Endothelial cell of umbilical vein (primary cell): ENCODE measurements at regions not wholly inside any gene's neighbourhood (a gene's known extent, or its start where the extent isn't known, plus 50 kb on each side); places are given as distances from the start of the nearest gene placed in this dataset.

ENCODE experiments used
- BruUV-seq: library from RNA; stranded (reverse); fragments of 400-500 nt; replicated peaks from 2 replicates; lab custom pipeline; 2021; lab: Mats Ljungman, UMichigan
- CTCF ChIA-PET: fragments of 300-600, 350-600 bp; sonication (Branson Sonifier 250); formaldehyde crosslinking; loops from one replicate; lab custom pipeline; 2021; ENCODE audit warnings: antibody characterized with exemption, inconsistent platforms; lab: Charles Lee
- POLR2A ChIA-PET: fragments of 300-600, 350-600 bp; sonication (Branson Sonifier 250); formaldehyde crosslinking; loops from one replicate; lab custom pipeline; 2021; ENCODE audit warnings: antibody characterized with exemption, inconsistent platforms; lab: Charles Lee
- DNase-seq: peaks from one replicate; pipeline ENCODE4 v3.0.0-alpha.2; 2011; ENCODE audit warnings: low read depth, low spot score
- FAIRE-seq: peaks from 2 replicates; lab custom pipeline; 2011; peaks lifted over from hg19 to GRCh38; lab: Jason Lieb, UNC
- H2AFZ ChIP-seq: 2 replicates; pipeline ENCODE4 v1.6.0; 2012; ENCODE audit warnings: low read depth, low read length, control low read depth, inconsistent platforms
- H3K27ac ChIP-seq: 2 replicates; pipeline ENCODE4 v1.5.1; 2011; ENCODE audit warnings: low read depth, mild to moderate bottlenecking, control low read depth, low read length, moderate library complexity; ENCODE audit not compliant: insufficient read depth
- H3K27me3 ChIP-seq, 2 experiments: 2 replicates each; pipeline versions ENCODE4 v1.6.0 to v1.6.1; 2011; ENCODE audit warnings: low read length in 2 of 2, mixed read lengths in 1 of 2; ENCODE audit not compliant: control insufficient read depth in 2 of 2, insufficient read depth in 2 of 2
- H3K36me3 ChIP-seq, 2 experiments: 2 replicates in 1 of 2; 3 replicates in 1 of 2; pipeline ENCODE4 v1.5.1; 2011; ENCODE audit warnings: low read length in 2 of 2, mild to moderate bottlenecking in 1 of 2, moderate library complexity in 1 of 2; ENCODE audit not compliant: control insufficient read depth in 2 of 2, insufficient read depth in 2 of 2; ENCODE audit errors: extremely low read depth in 1 of 2
- H3K4me1 ChIP-seq: 3 replicates; pipeline ENCODE4 v1.5.1; 2011; ENCODE audit warnings: mild to moderate bottlenecking, low read length; ENCODE audit not compliant: control insufficient read depth, insufficient read depth; ENCODE audit errors: extremely low read depth
- H3K4me2 ChIP-seq: 2 replicates; pipeline ENCODE4 v1.6.1; 2011; ENCODE audit warnings: low read length, control low read depth, mixed read lengths; ENCODE audit not compliant: insufficient read depth
- H3K4me3 ChIP-seq, 3 experiments: fragments of 200-600 bp in 1 of 3; sonication (generic), shearing (Covaris generic) in 1 of 3; replicated peaks in 1 of 3; 2 replicates each; pipeline ENCODE4 v1.5.1; 2011 to 2016; ENCODE audit warnings: control low read depth in 3 of 3, low read length in 3 of 3, mild to moderate bottlenecking in 2 of 3, inconsistent platforms in 1 of 3, low read depth in 1 of 3, moderate library complexity in 1 of 3; ENCODE audit not compliant: insufficient read depth in 1 of 3
- H3K79me2 ChIP-seq: 2 replicates; pipeline ENCODE4 v1.6.0; 2012; ENCODE audit warnings: low read length, inconsistent platforms; ENCODE audit not compliant: control insufficient read depth, insufficient read depth
- H3K9ac ChIP-seq: replicated peaks from 2 replicates; pipeline ENCODE3; 2011; ENCODE audit warnings: low read length, control low read depth; ENCODE audit not compliant: insufficient read depth; ENCODE audit errors: extremely low read depth
- H3K9me1 ChIP-seq: replicated peaks from 3 replicates; pipeline ENCODE4 v1.6.0; 2011; ENCODE audit warnings: mild to moderate bottlenecking, low read length; ENCODE audit not compliant: control insufficient read depth, insufficient read depth; ENCODE audit errors: extremely low read depth
- H3K9me3 ChIP-seq: replicated peaks from 2 replicates; pipeline ENCODE4 v1.5.1; 2012; ENCODE audit warnings: low read length, inconsistent platforms; ENCODE audit not compliant: control insufficient read depth, insufficient read depth
- H4K20me1 ChIP-seq: replicated peaks from 2 replicates; pipeline ENCODE3; 2011; ENCODE audit warnings: mild to moderate bottlenecking, low read length; ENCODE audit not compliant: control insufficient read depth, insufficient read depth; ENCODE audit errors: extremely low read depth
- FOS ChIP-seq: IDR thresholded peaks from 2 replicates; pipeline ENCODE4 v1.6.1; 2011; ENCODE audit warnings: mild to moderate bottlenecking, low read length, moderate library complexity, borderline replicate concordance; ENCODE audit not compliant: insufficient read depth
- GATA2 ChIP-seq: IDR thresholded peaks from 2 replicates; pipeline ENCODE4 v1.7.0; 2011; ENCODE audit warnings: low read depth, mild to moderate bottlenecking, moderate library complexity, mixed read lengths, low read length; ENCODE audit not compliant: insufficient read length, insufficient read depth
- JUN ChIP-seq: IDR thresholded peaks from 2 replicates; pipeline ENCODE4 v1.6.1; 2011; ENCODE audit warnings: borderline replicate concordance, low read depth; ENCODE audit not compliant: insufficient read length, insufficient read depth
- MYC ChIP-seq: IDR thresholded peaks from one replicate; pipeline ENCODE4 v1.6.1; 2011; ENCODE audit warnings: mild to moderate bottlenecking, low read depth, low read length
- POLR2A ChIP-seq: IDR thresholded peaks from 2 replicates; pipeline ENCODE4 v1.6.1; 2012; ENCODE audit warnings: low read depth, mild to moderate bottlenecking, control low read depth, low read length
- dilution Hi-C: fragments of 300-500 bp; cut with MboI; formaldehyde crosslinking; loops from one replicate; pipeline ENCODE4 v1.15.0; 2019; ENCODE audit warnings: low sequenced_read_pairs; ENCODE audit not compliant: extremely low pct_ligation_motif_present
- intact Hi-C: fragments of 100-400 bp; cut with micrococcal nuclease; formaldehyde crosslinking; loops from one replicate; pipeline ENCODE4 v1.10.0; 2022
- TF ChIP-seq, protein P1 (sequence below), 2 donors: IDR thresholded peaks; 1 replicate in 1 of 2; 2 replicates in 1 of 2; pipeline ENCODE4 v1.5.1; 2011; ENCODE audit warnings: low read length in 2 of 2, mild to moderate bottlenecking in 2 of 2, moderate library complexity in 2 of 2, control low read depth in 1 of 2, inconsistent platforms in 1 of 2, low read depth in 1 of 2; ENCODE audit not compliant: insufficient read depth in 1 of 2; ENCODE audit errors: extremely low read depth in 1 of 2
- TF ChIP-seq, protein P2 (sequence below): IDR thresholded peaks from 2 replicates; pipeline ENCODE4 v1.6.1; 2011; ENCODE audit not compliant: insufficient read depth, insufficient read length

DNA sequence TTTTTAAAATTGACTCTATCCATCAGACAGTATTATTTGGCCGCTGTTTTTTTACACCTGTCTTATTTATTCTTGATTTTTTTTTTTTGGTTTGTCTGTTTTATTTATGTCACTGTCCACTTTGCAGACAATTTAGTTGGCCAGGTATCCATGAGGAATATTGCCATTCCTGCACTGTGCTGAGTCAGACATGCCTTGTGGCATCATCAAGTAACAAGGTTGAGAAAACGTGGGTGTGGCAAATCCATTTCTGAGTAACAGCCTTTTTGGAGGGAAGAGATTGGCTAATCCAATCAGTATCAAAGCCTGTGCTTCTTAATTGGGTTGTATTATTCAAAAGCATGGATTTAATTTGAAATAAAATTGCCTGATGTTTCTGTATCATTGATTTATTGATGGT lies 463.1 kb downstream of the USP25 start:
- H3K27ac ChIP-seq: no peak overlapping the region
- no peaks in the 10 kb centered on the region for H3K36me3 ChIP-seq
- ChIA-PET POLR2A (interaction anchor here (2.2 kb wide), 1 partner anchor 76 kb away, joined by 20 read pairs; no protein-coding TSS in a partner anchor), CTCF (interaction anchor here (1.2 to 4.5 kb wide), 4 partner anchors 49 to 415 kb away, joined by 3 to 57 read pairs (median 20); no protein-coding TSS in a partner anchor)
- no peak for FAIRE-seq
- no peaks in the 10 kb centered on the region for H3K27me3 ChIP-seq
- H3K79me2 ChIP-seq: peaks cover 15% of the 10 kb centered on the region
- peaks cover 23% of the 10 kb centered on the region for H3K4me1 ChIP-seq
- intact Hi-C loops (no loop called here), dilution Hi-C loops (no loop called here)
- no peak overlapping the region for H3K4me2 ChIP-seq
- H3K9me1 ChIP-seq: no peaks in the 10 kb centered on the region
- no peaks in the 10 kb centered on the region for H3K9me3 ChIP-seq
- no peak for DNase-seq
- H3K9ac ChIP-seq: no peak overlapping the region
- H4K20me1 ChIP-seq: no peaks in the 10 kb centered on the region
- H3K4me3 ChIP-seq: no peak overlapping the region
- TF ChIP-seq FOS (no peak), MYC (no peak), JUN (no peak), POLR2A (no peak), GATA2 (no peak)
- TF ChIP-seq, protein P1, sequence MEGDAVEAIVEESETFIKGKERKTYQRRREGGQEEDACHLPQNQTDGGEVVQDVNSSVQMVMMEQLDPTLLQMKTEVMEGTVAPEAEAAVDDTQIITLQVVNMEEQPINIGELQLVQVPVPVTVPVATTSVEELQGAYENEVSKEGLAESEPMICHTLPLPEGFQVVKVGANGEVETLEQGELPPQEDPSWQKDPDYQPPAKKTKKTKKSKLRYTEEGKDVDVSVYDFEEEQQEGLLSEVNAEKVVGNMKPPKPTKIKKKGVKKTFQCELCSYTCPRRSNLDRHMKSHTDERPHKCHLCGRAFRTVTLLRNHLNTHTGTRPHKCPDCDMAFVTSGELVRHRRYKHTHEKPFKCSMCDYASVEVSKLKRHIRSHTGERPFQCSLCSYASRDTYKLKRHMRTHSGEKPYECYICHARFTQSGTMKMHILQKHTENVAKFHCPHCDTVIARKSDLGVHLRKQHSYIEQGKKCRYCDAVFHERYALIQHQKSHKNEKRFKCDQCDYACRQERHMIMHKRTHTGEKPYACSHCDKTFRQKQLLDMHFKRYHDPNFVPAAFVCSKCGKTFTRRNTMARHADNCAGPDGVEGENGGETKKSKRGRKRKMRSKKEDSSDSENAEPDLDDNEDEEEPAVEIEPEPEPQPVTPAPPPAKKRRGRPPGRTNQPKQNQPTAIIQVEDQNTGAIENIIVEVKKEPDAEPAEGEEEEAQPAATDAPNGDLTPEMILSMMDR (IDR thresholded peaks at IDR 0.05; ENCODE audit: extremely low read depth in 1 of 2, insufficient read depth in 1 of 2, low read depth in 1 of 2, low read length in 2 of 2): no peak
- TF ChIP-seq, protein P2, sequence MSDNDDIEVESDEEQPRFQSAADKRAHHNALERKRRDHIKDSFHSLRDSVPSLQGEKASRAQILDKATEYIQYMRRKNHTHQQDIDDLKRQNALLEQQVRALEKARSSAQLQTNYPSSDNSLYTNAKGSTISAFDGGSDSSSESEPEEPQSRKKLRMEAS: no peak
- no TSS peak for BruUV-seq
- H2AFZ ChIP-seq: no peak overlapping the region
